ENCODE measurements at regions not wholly inside any gene's neighbourhood (a gene's known extent, or its start where the extent isn't known, plus 50 kb on each side); places are given as distances from the start of the nearest gene placed in this dataset.

DNA sequence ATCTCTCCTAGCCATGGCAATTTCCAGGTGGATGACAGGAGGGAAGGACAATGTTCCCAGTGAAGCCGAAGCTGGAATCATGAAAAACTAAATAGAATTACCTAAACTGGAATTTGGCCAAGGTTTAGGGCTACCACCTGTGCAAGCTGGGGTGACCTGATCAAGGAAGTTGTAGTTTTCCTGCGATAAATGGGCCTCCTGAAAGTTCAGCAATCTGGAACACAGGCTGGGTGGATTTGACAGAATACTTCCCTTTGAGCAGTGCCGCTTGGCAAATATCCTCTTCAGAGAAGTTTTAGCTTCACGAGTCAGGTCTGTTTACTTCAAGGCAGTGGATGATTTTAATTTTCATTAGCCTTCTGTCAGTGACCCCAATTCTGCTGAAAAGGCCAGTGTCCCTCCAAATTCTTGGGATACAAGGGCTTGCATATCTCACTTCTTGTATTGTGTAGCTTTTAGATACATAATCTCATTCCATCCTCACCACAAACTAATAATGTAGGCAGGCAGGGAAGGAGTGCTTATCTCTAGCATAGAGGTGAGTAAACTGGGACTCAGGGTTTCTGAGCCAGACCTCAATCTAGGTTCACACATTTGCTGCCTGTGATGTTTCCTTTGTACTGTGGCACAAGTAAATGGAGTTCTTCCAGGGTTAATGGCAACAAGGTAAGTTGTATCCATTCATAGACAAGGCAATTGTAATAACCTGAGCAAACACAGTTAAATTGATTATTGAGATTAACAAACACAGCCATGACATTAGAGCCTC, 349.4 kb downstream of the NUF2 start:
- no peaks in the 10 kb centered on the region for H3K27me3 Mint-ChIP-seq
- H3K27ac Mint-ChIP-seq = no peak overlapping the region
- H3K36me3 Mint-ChIP-seq (ENCODE audit: low read depth) = no peaks in the 10 kb centered on the region
- H3K4me3 Mint-ChIP-seq = no peak overlapping the region
- no peaks in the 10 kb centered on the region for H3K9me3 Mint-ChIP-seq
- intact Hi-C loops (cut with micrococcal nuclease) = no loop called here
- no peak for DNase-seq
- H3K4me1 Mint-ChIP-seq = no peaks in the 10 kb centered on the region

DNA sequence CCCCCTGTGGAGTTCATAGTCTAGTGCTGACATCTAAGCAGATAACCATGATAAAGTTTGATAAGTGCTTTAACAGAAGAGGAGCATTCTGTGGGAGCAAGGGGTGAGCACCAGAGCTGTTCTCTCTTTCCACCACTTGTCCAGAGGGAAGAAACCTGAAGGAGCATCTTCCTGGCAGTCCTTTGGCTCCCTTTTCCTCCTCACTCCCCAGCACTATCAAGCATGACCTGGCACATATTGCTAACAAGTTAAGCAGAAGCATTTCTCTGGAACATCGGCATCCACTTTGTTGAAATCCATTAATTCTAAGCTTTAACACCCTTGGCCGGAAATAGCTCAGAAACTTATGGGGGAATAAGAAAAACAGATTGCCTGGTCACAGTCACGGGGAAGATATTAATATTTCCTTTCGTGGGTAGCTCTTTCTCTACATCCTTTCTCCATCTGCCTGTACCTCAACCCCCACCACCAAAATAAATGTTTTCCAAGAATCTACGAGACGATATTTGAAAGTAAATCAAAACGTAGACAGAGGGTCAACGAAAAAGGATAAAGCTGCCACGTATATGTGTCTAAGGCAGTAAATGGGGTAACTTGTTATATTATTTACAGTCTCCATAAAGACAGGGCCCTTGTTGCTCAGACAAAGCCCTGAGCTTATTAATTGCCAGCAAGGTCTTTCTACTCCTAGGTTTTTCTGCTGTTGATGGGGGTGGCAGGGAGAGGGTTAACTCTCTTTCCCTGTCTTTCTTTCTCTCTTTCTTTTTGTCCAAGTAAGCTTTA, 351.4 kb downstream of the NUF2 start:
- Mint-ChIP-seq H3K27me3 (no peaks in the 10 kb centered on the region), H3K36me3 (ENCODE audit: low read depth) (no peaks in the 10 kb centered on the region), H3K27ac (no peak overlapping the region), H3K4me3 (no peak overlapping the region), H3K4me1 (no peaks in the 10 kb centered on the region), H3K9me3 (no peaks in the 10 kb centered on the region)
- DNase-seq = no peak
- intact Hi-C loops (cut with micrococcal nuclease) = no loop called here

DNA sequence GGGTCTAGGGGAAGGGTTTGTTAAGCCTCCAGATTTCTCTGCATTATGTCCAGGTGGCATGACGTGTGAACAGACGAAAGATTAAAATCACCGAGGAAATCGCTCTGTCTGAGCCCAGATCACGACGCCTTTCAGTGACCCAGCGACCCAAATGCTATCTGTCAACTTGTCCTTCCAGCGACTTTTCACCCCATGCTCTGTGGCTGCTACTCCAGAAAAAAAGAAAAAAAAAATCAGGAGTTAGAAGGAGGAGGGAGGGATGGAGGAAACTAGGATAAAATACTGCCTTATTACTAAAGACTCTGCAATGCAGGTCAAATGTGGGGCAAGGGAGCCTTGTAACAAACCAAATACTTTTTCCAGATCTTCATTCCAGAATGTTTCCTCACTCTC, 352.0 kb downstream of the NUF2 start:
- no peak overlapping the region for H3K4me3 Mint-ChIP-seq
- no peak overlapping the region for H3K27ac Mint-ChIP-seq
- no peaks in the 10 kb centered on the region for H3K9me3 Mint-ChIP-seq
- intact Hi-C loops (cut with micrococcal nuclease) = no loop called here
- H3K27me3 Mint-ChIP-seq = no peaks in the 10 kb centered on the region
- H3K36me3 Mint-ChIP-seq (ENCODE audit: low read depth) = no peaks in the 10 kb centered on the region
- H3K4me1 Mint-ChIP-seq = no peaks in the 10 kb centered on the region
- no peak for DNase-seq

DNA sequence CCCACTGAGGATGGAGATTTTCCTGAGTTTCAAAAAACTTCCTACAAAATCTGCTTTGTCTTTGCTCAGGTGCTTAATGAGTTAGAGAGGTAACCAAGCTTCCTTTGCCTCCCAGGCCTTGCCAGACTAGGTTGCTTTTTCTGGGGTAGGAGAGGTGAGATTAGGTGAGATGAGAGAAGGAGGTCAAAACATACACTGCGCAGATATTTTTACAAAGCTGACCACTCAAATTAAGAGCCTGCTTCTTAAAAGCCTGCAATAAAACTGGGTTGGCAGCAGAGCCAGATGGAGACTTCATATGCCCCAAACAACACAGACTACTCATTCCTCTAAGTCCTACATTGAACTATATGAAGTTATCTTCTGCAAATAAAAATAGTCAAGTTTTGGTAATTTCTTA, 352.5 kb downstream of the NUF2 start:
- Mint-ChIP-seq H3K9me3 (no peaks in the 10 kb centered on the region), H3K4me1 (no peaks in the 10 kb centered on the region), H3K4me3 (no peak overlapping the region), H3K36me3 (ENCODE audit: low read depth) (no peaks in the 10 kb centered on the region), H3K27me3 (no peaks in the 10 kb centered on the region), H3K27ac (no peak overlapping the region)
- no peak for DNase-seq
- intact Hi-C loops (cut with micrococcal nuclease) = no loop called here

DNA sequence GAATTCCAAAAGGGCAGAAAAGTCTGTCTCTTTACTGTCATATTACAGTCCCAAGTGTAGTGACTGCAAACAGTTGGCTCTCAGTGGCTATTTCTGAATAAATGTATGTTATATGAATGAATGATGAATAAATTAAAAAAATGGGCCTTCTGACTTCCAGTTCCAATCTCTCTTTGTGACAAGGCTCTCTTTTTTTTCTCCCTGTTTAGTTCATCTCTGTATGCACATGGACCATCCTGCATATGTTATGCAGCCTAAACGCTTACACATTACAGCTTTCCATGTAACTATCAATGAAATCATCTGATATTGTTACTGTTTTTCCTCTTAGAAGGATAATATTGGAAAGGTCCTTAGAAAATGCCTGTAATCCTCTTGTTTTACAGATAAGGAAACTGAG, 363.0 kb downstream of the NUF2 start:
- no peak overlapping the region for H3K4me3 Mint-ChIP-seq
- H3K4me1 Mint-ChIP-seq = no peaks in the 10 kb centered on the region
- H3K27ac Mint-ChIP-seq = no peak overlapping the region
- DNase-seq = no peak
- H3K36me3 Mint-ChIP-seq (ENCODE audit: low read depth) = no peaks in the 10 kb centered on the region
- H3K27me3 Mint-ChIP-seq = no peaks in the 10 kb centered on the region
- intact Hi-C loops (cut with micrococcal nuclease) = no loop called here
- peaks cover 3% of the 10 kb centered on the region for H3K9me3 Mint-ChIP-seq

DNA sequence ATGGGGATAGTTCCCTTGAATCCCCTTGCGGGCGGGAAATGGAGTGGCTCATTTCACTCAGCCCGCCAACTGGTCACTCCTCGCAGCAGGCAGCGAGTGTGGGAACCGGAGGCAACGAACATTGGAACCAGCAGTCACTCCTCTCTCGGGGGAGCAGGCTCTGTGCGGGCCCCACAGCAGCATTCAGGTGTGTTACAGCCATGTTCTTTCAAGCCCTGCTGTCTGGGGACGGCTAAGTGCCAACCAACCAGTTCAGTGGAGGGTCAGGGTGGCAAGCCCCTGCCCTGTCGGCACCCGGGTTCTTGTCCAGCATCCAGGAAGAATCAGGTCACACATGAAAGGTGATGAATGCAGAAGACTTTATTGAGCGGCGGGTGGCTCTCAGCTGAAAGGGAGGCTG, 370.5 kb downstream of the NUF2 start:
- intact Hi-C loops (cut with micrococcal nuclease) = no loop called here
- Mint-ChIP-seq H3K36me3 (ENCODE audit: low read depth) (no peaks in the 10 kb centered on the region), H3K4me3 (no peak overlapping the region), H3K4me1 (no peaks in the 10 kb centered on the region), H3K9me3 (no peaks in the 10 kb centered on the region), H3K27me3 (no peaks in the 10 kb centered on the region), H3K27ac (no peak overlapping the region)
- DNase-seq = no peak

DNA sequence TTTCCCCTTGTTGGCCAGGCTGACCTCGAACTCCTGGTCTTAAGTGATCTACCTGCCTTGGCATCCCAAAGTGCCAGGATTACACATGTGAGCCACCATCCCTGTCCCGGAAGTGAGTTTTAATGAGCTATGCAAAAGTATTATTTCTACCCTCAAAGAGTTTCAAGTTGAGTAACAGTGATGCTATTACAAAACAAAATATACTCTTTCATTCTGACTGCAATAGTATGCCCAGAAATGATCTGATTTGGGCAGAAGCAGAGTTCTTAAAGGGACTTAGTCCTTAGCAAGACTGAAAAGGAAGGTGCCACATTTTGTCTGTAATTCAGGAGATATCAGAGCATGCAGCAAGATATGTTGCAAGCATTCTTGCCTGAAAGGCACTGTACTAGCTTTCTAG, 375.4 kb downstream of the NUF2 start:
- H3K4me3 Mint-ChIP-seq = no peak overlapping the region
- H3K27ac Mint-ChIP-seq = no peak overlapping the region
- no peaks in the 10 kb centered on the region for H3K9me3 Mint-ChIP-seq
- no peak for DNase-seq
- intact Hi-C loops (cut with micrococcal nuclease) = no loop called here
- no peaks in the 10 kb centered on the region for H3K27me3 Mint-ChIP-seq
- no peaks in the 10 kb centered on the region for H3K36me3 Mint-ChIP-seq (ENCODE audit: low read depth)
- H3K4me1 Mint-ChIP-seq = no peaks in the 10 kb centered on the region

DNA sequence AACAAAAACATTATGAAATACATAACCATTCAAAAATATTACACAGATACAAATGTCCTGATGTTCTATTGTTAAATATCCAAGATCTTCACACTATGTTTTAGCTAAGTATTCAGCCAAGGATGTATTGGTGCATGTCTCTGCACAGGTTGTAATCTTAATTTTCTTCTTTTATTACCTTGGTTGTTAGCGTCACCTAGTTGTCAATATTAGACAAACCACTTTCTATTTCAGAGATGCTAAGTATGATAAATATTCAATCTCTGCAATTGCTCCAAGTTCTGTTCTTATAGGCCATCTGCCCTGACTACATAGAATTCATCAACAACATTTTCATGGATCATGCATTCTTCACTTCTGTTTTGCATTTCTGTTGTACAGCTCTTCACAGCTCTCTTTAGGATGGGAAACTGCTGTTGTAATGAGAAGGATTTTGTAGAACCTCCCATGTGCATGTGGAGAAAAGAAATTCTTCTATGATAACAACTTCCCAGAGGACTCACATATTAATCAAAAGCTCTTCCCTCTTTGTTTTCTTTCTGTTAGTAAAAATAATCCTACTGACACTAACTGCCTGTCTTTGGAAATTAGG, 380.1 kb downstream of the NUF2 start:
- no peaks in the 10 kb centered on the region for H3K27me3 Mint-ChIP-seq
- H3K36me3 Mint-ChIP-seq (ENCODE audit: low read depth) = no peaks in the 10 kb centered on the region
- H3K4me1 Mint-ChIP-seq = no peaks in the 10 kb centered on the region
- intact Hi-C loops (cut with micrococcal nuclease) = no loop called here
- no peaks in the 10 kb centered on the region for H3K9me3 Mint-ChIP-seq
- DNase-seq = no peak
- no peak overlapping the region for H3K4me3 Mint-ChIP-seq
- H3K27ac Mint-ChIP-seq = no peak overlapping the region

DNA sequence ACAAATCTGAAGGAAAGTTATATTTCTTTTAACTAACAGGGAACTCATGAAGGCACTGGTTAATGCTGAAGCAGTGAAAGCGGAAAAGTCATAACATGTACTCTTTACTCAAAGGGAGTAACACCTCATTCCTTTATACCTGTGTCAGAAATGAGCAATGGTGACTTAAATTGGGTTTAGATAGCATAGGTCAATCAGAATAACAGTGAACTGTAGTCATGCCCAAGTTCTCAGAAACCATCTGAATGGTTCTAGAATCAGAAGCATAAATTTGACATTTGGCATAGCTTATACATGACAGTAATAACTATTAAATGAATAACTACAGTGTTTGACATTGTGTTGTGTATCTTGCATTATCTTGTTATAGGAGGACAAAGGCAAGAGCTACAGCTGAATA, 382.0 kb downstream of the NUF2 start:
- Mint-ChIP-seq H3K36me3 (ENCODE audit: low read depth) (no peaks in the 10 kb centered on the region), H3K27ac (no peak overlapping the region), H3K4me1 (no peaks in the 10 kb centered on the region), H3K9me3 (no peaks in the 10 kb centered on the region), H3K27me3 (no peaks in the 10 kb centered on the region), H3K4me3 (no peak overlapping the region)
- intact Hi-C loops (cut with micrococcal nuclease) = no loop called here
- no peak for DNase-seq

DNA sequence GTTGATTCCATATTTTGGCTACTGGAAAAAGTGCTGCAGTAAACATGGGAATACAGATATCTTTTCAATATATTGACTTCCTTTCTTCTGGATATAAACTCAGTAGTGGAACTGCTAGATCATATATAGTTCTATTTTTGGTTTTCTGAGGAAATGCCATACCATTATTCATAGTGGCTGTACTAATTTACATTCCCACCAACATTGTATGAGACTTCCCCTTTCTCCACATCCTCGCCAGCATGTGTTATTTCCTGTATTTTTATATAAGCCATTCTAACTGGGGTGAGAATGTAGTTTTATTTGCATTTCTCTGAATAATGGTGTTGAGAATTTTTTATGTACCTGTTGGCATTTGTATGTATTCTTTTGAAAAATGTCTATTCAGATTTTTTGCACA, 385.2 kb downstream of the NUF2 start:
- Mint-ChIP-seq H3K27ac (no peak overlapping the region), H3K27me3 (no peaks in the 10 kb centered on the region), H3K4me1 (no peaks in the 10 kb centered on the region), H3K9me3 (no peaks in the 10 kb centered on the region), H3K36me3 (ENCODE audit: low read depth) (no peaks in the 10 kb centered on the region), H3K4me3 (no peak overlapping the region)
- intact Hi-C loops (cut with micrococcal nuclease) = no loop called here
- no peak for DNase-seq

DNA sequence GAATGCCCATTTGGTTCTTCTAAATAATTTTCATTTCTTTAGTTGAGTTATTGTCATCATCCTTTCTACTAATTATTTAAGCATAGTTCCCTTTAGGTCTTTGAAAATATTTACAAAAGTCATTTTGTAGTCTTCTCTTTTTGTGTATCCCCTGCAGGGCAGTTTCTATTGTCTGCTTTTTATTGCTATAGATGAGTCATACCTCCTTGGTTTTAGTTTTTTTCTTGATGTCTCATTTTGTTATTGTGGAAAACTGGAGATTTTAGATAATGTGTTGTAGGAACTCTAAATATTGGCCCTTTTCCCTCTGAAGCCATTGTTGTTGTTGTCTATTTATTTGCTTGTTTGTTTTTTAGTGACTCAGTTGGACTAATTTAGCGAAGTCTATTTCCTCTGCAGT, 387.9 kb downstream of the NUF2 start:
- Mint-ChIP-seq H3K27me3 (no peaks in the 10 kb centered on the region), H3K9me3 (no peaks in the 10 kb centered on the region), H3K4me3 (no peak overlapping the region), H3K27ac (no peak overlapping the region), H3K4me1 (no peaks in the 10 kb centered on the region), H3K36me3 (ENCODE audit: low read depth) (no peaks in the 10 kb centered on the region)
- no peak for DNase-seq
- intact Hi-C loops (cut with micrococcal nuclease) = no loop called here

DNA sequence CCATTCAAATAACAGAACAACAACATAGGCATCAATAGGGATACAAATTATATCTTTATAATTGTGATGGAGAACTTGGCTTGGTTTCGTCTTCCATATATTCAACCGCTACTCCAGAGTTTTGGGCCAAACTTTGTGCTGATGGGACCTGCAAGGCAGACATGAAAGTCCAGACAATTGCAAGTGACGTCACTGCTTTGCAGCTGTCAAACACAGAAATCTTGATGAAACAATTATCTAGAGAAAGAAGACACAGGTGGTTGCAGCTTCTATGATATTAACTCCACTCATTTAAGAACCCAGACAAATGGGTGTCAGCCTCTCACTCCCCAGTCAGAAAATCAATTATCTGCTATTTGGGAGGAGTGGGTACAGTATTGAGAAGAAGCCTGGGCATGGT, 390.6 kb downstream of the NUF2 start:
- H3K4me3 Mint-ChIP-seq = no peak overlapping the region
- DNase-seq = no peak
- H3K4me1 Mint-ChIP-seq = no peaks in the 10 kb centered on the region
- no peaks in the 10 kb centered on the region for H3K27me3 Mint-ChIP-seq
- H3K9me3 Mint-ChIP-seq = no peaks in the 10 kb centered on the region
- intact Hi-C loops (cut with micrococcal nuclease) = no loop called here
- H3K27ac Mint-ChIP-seq = no peak overlapping the region
- H3K36me3 Mint-ChIP-seq (ENCODE audit: low read depth) = no peaks in the 10 kb centered on the region

DNA sequence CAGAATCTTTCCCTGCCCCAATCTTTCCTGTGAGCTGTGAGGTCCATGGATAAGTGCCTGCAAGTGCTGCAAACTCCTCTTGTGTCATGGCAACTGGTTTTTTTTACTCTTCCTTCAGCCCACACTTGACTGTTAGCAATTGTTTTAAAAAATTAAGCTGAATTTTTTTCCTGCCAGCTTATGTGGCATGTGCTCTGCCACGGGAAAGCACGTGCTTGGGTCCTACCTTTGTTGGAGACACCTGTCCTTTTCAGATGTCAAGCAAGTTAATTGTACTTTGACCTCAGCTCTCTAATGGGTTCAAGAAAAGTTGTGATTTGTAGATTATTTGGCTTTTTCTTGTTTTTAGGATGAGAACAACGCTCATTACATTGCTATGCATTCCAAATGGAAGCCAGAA, 398.5 kb downstream of the NUF2 start:
- Mint-ChIP-seq H3K36me3 (ENCODE audit: low read depth) (no peaks in the 10 kb centered on the region), H3K4me1 (no peaks in the 10 kb centered on the region), H3K9me3 (peaks cover 3% of the 10 kb centered on the region), H3K27ac (no peak overlapping the region), H3K4me3 (no peak overlapping the region), H3K27me3 (no peaks in the 10 kb centered on the region)
- DNase-seq = no peak
- intact Hi-C loops (cut with micrococcal nuclease) = no loop called here

DNA sequence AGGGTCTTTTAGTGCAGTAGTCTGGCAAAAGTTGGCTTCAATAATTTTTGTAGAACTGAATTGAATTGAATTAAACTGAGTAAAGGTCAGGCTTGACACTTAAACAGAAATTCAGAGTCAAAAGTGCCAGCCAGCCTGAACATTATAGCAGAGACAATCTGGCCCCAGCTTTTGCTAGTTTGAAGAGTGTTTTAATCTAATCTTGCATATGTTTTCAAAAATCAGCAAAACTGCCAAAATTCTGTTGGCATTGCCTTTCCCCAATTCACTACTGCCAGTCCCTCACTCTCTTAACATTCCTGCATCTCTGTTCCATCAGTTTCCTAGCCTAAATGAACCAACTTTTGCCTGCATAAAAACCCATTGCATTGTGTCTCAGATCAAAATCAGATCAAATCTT, 403.8 kb downstream of the NUF2 start:
- no peak for DNase-seq
- no peaks in the 10 kb centered on the region for H3K4me1 Mint-ChIP-seq
- intact Hi-C loops (cut with micrococcal nuclease) = no loop called here
- no peaks in the 10 kb centered on the region for H3K27me3 Mint-ChIP-seq
- no peaks in the 10 kb centered on the region for H3K36me3 Mint-ChIP-seq (ENCODE audit: low read depth)
- no peak overlapping the region for H3K4me3 Mint-ChIP-seq
- H3K9me3 Mint-ChIP-seq = peaks cover 9% of the 10 kb centered on the region
- no peak overlapping the region for H3K27ac Mint-ChIP-seq

All from activated CD4-positive, alpha-beta T cell treated with anti-CD3 and anti-CD28 coated beads, Interleukin-2, amount 10 ng/mL, durations not matched to agents 24 days and 14 days (primary cell).